ENCODE measurements at regions not wholly inside any gene's neighbourhood (a gene's known extent, or its start where the extent isn't known, plus 50 kb on each side); places are given as distances from the start of the nearest gene placed in this dataset.

DNA sequence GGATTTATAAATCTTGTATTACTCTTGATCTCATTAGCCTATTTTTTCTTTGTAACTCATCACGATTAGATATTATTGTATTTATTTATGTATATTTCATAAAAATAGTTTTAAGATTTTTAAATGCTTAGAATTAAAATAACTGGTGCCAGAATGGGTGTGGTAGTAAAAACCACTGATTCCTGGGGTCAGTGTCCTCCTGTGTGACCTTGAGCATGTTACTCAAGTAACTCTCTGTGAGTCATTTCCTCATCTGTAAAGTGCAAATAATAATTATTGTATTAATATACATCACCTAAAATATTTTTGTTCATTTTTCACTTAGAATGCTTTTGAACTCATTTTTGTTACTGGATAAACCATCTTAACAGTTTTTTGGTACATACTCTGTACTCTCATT, 91.3 kb upstream of the TMEM229A start (continued):
- TF ChIP-seq, protein P1, sequence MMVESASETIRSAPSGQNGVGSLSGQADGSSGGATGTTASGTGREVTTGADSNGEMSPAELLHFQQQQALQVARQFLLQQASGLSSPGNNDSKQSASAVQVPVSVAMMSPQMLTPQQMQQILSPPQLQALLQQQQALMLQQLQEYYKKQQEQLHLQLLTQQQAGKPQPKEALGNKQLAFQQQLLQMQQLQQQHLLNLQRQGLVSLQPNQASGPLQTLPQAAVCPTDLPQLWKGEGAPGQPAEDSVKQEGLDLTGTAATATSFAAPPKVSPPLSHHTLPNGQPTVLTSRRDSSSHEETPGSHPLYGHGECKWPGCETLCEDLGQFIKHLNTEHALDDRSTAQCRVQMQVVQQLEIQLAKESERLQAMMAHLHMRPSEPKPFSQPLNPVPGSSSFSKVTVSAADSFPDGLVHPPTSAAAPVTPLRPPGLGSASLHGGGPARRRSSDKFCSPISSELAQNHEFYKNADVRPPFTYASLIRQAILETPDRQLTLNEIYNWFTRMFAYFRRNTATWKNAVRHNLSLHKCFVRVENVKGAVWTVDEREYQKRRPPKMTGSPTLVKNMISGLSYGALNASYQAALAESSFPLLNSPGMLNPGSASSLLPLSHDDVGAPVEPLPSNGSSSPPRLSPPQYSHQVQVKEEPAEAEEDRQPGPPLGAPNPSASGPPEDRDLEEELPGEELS (CRISPR knock-in tag; IDR thresholded peaks at IDR 0.05) = no peak
- TF ChIP-seq, protein P2, sequence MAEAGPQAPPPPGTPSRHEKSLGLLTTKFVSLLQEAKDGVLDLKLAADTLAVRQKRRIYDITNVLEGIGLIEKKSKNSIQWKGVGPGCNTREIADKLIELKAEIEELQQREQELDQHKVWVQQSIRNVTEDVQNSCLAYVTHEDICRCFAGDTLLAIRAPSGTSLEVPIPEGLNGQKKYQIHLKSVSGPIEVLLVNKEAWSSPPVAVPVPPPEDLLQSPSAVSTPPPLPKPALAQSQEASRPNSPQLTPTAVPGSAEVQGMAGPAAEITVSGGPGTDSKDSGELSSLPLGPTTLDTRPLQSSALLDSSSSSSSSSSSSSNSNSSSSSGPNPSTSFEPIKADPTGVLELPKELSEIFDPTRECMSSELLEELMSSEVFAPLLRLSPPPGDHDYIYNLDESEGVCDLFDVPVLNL (CRISPR knock-in tag; IDR thresholded peaks at IDR 0.05; ENCODE audit: borderline replicate concordance, low read depth) = no peak
- TF ChIP-seq ZNF317 (CRISPR knock-in tag; IDR thresholded peaks at IDR 0.05; ENCODE audit: borderline replicate concordance, low read depth) = no peak
- no peak for TF ChIP-seq RORB (CRISPR knock-in tag; IDR thresholded peaks at IDR 0.05)
- no peak for TF ChIP-seq ZNF232 (CRISPR knock-in tag; IDR thresholded peaks at IDR 0.05)
- TF ChIP-seq, protein P3, sequence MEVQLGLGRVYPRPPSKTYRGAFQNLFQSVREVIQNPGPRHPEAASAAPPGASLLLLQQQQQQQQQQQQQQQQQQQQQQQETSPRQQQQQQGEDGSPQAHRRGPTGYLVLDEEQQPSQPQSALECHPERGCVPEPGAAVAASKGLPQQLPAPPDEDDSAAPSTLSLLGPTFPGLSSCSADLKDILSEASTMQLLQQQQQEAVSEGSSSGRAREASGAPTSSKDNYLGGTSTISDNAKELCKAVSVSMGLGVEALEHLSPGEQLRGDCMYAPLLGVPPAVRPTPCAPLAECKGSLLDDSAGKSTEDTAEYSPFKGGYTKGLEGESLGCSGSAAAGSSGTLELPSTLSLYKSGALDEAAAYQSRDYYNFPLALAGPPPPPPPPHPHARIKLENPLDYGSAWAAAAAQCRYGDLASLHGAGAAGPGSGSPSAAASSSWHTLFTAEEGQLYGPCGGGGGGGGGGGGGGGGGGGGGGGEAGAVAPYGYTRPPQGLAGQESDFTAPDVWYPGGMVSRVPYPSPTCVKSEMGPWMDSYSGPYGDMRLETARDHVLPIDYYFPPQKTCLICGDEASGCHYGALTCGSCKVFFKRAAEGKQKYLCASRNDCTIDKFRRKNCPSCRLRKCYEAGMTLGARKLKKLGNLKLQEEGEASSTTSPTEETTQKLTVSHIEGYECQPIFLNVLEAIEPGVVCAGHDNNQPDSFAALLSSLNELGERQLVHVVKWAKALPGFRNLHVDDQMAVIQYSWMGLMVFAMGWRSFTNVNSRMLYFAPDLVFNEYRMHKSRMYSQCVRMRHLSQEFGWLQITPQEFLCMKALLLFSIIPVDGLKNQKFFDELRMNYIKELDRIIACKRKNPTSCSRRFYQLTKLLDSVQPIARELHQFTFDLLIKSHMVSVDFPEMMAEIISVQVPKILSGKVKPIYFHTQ (CRISPR knock-in tag; IDR thresholded peaks at IDR 0.05) = no peak
- TF ChIP-seq SMAD4 (CRISPR knock-in tag; IDR thresholded peaks at IDR 0.05) = no peak
- TF ChIP-seq, protein P4, sequence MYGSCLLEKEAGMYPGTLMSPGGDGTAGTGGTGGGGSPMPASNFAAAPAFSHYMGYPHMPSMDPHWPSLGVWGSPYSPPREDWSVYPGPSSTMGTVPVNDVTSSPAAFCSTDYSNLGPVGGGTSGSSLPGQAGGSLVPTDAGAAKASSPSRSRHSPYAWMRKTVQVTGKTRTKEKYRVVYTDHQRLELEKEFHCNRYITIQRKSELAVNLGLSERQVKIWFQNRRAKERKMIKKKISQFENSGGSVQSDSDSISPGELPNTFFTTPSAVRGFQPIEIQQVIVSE (CRISPR knock-in tag; IDR thresholded peaks at IDR 0.05; ENCODE audit: borderline replicate concordance) = no peak
- no peak for TF ChIP-seq HMGA2 (CRISPR knock-in tag; IDR thresholded peaks at IDR 0.05)
- TF ChIP-seq, protein P5, sequence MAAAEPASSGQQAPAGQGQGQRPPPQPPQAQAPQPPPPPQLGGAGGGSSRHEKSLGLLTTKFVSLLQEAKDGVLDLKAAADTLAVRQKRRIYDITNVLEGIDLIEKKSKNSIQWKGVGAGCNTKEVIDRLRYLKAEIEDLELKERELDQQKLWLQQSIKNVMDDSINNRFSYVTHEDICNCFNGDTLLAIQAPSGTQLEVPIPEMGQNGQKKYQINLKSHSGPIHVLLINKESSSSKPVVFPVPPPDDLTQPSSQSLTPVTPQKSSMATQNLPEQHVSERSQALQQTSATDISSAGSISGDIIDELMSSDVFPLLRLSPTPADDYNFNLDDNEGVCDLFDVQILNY (CRISPR knock-in tag; IDR thresholded peaks at IDR 0.05) = no peak
- no peak for TF ChIP-seq KAT7 (CRISPR knock-in tag; IDR thresholded peaks at IDR 0.05; ENCODE audit: borderline replicate concordance)

DNA sequence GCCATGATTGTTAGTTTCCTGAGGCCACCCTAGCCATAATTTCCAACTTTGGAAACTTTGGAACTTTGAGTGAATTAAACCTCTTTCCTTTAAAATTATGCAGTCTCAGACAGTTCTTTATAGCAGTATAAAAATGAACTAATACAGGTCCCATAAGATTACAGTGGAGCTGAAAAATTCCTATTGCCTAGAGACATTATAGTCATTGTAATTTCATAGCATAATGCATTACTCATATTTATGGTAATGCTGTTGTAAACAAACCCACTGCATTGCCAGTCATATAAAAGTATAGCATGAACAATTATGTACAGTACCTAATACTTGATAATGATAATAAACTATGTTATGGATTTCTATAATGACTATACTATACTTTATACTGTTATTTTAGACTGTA, 88.0 kb upstream of the TMEM229A start:
- Mint-ChIP-seq H3K9me3 (peaks cover 33% of the 10 kb centered on the region), H3K4me3 (no peak overlapping the region), H3K4me1 (no peaks in the 10 kb centered on the region), H3K36me3 (0 out of 2 replicates have a peak, but pooled peaks cover 6% of the 10 kb centered on the region), H3K27ac (no peak overlapping the region), H3K27me3 (ENCODE audit: low read depth) (no peaks in the 10 kb centered on the region)
- POLR2A ChIA-PET = no interaction called here
- ATAC-seq (no peak), DNase-seq (ENCODE audit: low spot score) (no peak)
- no peak for TF ChIP-seq FOXJ3 (CRISPR knock-in tag; IDR thresholded peaks at IDR 0.05; ENCODE audit: borderline replicate concordance)
- TF ChIP-seq, protein P6, sequence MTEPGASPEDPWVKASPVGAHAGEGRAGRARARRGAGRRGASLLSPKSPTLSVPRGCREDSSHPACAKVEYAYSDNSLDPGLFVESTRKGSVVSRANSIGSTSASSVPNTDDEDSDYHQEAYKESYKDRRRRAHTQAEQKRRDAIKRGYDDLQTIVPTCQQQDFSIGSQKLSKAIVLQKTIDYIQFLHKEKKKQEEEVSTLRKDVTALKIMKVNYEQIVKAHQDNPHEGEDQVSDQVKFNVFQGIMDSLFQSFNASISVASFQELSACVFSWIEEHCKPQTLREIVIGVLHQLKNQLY (CRISPR knock-in tag; IDR thresholded peaks at IDR 0.05) = no peak
- CTCF ChIA-PET = no interaction called here

DNA sequence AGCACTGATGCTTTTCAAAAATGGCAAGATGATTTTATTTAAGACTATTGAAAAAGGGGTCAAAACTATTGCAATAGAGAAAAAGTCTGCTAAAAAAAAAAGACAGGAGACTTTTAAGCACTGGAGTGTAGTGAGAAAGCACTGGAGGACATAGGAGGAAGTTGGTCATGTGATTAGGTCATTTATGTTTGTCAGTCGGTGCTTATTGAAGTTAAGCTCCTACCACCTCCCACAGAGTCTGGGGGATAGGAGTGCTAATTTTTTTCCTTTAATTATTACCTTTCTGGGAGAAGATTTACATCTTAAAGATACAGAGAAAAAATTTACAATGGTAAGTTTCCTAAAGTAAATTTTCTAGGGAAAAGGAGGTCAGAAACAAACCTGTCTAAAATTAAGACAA, 80.2 kb upstream of the TMEM229A start:
- ChIA-PET POLR2A (no interaction called here), CTCF (interaction anchor here (2.0 kb wide), 1 partner anchor 12 kb away, joined by 11 read pairs; no protein-coding TSS in a partner anchor)
- ATAC-seq = peak; percentile 48; the same call in 1 of the 2 replicates
- Mint-ChIP-seq H3K4me3 (no peak overlapping the region), H3K4me1 (peaks cover 11% of the 10 kb centered on the region), H3K9me3 (peaks cover 21% of the 10 kb centered on the region), H3K27ac (no peak overlapping the region), H3K27me3 (ENCODE audit: low read depth) (no peaks in the 10 kb centered on the region), H3K36me3 (no peaks in the 10 kb centered on the region)
- DNase-seq (ENCODE audit: low spot score) = no peak
- TF ChIP-seq PRRX2 (CRISPR knock-in tag; IDR thresholded peaks at IDR 0.05) = no peak
- TF ChIP-seq, protein P2 (CRISPR knock-in tag; IDR thresholded peaks at IDR 0.05; ENCODE audit: borderline replicate concordance, low read depth) = no peak
- TF ChIP-seq, protein P7, sequence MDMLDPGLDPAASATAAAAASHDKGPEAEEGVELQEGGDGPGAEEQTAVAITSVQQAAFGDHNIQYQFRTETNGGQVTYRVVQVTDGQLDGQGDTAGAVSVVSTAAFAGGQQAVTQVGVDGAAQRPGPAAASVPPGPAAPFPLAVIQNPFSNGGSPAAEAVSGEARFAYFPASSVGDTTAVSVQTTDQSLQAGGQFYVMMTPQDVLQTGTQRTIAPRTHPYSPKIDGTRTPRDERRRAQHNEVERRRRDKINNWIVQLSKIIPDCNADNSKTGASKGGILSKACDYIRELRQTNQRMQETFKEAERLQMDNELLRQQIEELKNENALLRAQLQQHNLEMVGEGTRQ (CRISPR knock-in tag; IDR thresholded peaks at IDR 0.05) = peak; percentile 31; the same call in 1 of the 2 replicates

Measured in WTC11 (cell line).